HG03280 (cell line): ENCODE measurements at regions not wholly inside any gene's neighbourhood (a gene's known extent, or its start where the extent isn't known, plus 50 kb on each side); places are given as distances from the start of the nearest gene placed in this dataset.
A peak's percentile ranks its signal among the peaks of the same experiment; 100 is the strongest.

Source experiments
- ATAC-seq: cut with Tn5 transposase; IDR thresholded peaks from one replicate; pipeline ENCODE4 v1.9.1; 2021; ENCODE audit warnings: mild to moderate bottlenecking, moderate library complexity; ENCODE audit not compliant: unreplicated experiment

DNA sequence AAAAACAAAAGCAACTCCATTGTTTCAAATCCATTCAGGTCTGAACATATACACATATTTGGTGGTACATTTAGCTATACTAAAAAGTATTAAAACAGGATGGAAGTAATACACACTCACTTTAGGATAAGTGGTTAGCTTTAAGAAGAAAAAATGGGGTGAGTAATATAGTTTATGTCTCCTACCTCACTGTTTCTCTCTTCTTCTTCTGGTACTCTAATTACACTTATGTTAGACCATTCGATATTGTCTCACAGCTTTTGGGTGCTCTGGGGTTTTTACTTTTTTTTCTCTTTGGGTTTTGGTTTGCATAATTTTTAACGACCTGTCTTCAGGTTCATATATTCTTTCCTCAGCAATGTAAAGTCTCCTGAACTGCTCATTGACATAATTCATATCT, 75.4 kb upstream of the AKAP13 start:
- ATAC-seq, result no peak

DNA sequence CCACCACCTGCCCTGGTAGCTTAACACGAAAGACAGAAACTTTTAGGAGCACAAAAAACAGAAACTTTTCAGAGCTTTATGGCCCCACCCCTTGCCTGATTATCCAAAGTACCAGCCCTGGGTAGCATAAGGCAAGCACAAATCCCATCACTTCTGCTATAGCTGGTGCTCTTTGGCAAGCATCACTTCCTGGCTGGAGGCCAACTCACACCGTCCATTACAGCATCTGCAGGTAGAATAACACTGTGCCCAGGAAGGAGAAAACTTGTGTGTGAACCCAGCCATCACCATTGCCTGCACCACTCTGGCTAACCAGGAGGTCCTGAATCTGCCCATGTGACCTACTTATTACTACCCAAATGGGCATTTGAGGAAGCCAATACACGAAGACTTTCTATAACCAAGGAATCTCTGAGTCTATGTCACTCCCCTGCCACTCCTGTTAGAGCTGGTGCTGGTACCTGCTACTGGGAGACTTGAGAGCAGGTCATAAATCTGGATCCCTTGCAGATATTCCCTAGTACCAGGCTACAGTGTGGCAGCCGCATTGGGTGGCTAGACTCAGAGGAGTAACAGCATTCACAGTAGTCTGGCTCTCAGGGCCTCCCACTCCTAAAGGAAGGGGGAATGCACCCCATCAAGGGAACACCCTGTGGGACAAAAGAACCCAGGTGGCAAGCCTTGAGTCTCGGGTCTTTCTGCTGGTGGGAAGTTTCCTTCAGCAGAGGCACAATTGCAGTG, 73.3 kb upstream of the AKAP13 start:
- no peak for ATAC-seq

DNA sequence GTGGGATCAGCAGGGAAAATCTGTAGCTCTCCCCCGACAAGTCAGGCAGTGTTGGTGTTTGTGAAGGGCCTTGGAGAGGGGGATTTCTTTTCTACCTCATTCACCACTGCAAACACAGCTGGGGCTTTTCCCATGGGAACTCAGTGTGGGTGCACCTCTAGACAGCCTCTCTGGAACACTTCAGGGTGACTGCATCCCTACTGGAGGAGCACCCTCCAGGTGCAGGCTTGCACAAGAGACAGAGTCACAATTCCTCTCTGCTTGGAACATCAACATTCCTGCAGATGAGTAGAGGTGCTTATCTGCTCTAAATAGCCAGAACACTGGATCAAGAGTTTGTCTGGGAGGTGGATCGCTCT, 72.7 kb upstream of the AKAP13 start:
- ATAC-seq, result no peak

DNA sequence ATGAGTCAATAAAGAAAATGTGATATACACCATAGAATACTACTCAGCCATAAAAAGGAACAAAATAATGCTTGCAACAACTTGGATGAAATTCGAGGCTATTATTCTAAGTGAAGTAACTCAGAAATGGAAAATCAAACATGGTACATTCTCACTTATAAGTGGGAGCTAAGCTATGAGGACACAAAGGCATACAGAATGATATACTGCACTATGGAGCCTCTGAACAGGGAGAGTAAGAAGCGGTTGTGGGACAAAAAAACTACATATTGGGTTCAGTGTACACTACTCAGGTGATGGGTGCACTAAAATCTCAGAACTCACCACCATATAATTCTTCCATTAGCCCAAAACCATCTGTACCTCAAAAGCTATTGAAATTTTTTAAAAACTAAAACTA, 68.8 kb upstream of the AKAP13 start:
- ATAC-seq, result no peak

DNA sequence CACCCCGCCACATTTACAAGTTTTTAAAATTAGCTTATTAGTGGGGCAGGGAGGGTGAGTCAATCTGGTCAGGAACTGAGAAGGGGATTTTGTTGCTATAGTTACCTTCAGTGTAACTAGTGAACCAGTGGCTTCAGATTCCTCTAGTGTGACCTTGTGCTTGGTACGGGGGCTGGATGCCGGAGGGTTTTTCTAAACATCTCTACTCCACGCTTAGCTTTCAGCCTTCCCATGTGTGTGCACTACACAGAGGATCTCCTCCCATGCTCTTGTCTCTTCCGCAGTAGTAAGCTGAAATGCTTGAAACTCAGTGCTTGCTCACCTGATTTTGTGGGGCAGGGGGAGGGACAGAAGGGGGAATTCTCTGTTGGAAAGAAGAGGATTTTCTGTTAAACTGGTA, 67.9 kb upstream of the AKAP13 start:
- peak; percentile 94 for ATAC-seq

DNA sequence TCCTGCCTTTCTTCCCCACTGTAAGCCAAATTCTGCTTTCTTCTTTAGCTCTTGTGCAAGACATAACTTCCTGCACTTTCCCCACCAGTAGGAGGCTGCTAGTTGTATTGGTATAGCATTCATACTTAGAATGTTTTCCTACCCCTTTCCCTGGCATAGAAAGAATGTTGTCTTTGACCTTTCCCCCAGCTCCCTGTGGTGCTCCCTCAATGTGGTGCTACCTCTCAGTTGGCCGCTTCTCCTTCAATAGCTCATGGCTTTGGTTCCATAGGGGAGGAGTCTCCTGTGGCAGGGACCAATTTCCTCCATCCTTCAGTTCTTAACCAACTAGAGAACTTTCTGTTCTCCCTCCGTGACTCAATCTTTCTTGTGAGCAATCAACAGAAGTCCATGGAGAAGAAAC, 67.5 kb upstream of the AKAP13 start:
- peak; percentile 19 for ATAC-seq

DNA sequence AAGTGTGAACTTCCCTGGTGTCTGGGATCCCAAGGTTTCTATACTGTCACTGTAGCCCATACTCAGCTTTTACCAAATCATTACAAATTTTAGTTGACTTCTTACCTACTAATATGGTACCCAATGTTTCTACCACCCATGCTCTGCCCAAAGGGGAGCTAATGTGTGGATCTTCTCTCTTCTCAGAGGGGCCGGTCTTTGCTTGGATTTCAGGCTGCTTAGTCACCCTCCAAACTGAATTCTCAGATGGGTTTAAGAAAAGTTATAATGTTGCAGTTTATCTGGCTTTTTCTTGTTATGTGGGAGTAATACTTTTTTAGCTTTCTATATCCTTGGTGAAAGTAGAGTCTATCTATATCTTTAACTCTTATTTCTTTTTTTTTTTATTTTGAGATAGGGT, 67.1 kb upstream of the AKAP13 start:
- no peak for ATAC-seq

DNA sequence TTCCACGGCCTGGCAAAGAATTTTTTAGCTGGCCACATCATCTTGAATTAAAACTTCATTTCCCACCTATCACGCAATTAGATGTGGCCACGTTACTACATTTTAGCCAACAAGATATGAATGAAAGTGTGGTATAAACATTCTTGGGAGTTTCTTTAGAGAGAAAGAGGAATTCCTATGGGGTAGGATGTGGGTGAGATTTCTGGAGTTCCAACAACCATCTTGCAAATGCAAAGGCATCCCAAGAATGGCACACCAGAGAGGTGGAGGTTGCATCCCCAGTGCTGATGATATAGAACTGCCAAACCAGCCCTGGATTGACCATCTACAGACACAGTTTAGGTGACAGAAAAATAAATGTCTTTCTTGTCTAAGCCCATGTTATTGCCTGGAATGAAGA, 66.3 kb upstream of the AKAP13 start:
- no peak for ATAC-seq

DNA sequence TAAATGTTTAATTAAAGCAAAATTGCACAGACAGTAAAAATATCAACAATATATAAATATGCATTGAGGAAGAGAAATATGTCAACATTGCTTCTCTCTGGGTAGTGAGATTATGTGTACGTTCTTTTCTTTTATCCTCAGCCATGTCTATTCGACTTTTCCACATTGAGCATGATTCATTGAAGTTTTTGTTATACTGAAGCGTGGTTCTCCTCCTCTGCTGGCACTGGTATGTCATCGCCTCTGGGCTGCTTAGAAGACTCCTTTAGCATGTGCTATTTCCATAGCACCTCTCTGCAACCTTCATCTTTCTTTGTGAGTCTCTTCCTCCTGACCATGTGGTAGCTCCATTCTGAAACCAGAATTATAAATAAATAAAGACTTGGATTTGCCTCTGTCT, 65.8 kb upstream of the AKAP13 start:
- ATAC-seq, result no peak

DNA sequence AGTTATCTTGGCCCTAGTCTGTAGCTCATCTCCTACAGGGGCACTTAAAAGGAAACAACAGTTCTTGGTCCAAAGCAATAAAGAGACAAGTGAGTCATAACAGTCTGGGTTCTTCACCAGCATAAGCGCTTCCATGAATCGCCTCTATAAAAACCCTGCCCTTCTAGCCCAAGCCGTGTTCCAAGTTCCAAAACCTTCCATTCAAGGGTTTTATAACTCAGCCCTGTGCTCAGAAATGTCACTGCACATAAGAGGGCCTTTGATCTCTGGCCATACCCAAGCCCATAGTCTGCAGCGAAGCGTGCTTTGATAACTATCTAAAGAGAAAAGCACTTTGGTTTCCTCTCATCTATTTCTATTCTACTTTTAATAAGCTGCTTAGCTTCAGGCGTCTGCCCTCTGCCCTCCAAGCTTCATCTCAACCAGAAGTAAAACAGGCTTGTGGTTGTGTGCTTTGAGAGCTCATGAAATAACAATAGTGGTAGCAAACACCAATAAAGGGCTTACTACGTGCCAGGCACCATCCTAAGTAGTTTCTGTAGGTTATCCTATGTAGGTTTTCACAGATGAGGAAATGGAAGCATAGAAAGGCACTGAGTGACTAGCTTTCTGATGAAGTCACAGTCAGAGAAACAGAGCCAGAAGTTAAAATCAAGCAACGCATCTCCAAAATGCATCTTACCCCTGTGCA, 64.0 kb upstream of the AKAP13 start:
- no peak for ATAC-seq

DNA sequence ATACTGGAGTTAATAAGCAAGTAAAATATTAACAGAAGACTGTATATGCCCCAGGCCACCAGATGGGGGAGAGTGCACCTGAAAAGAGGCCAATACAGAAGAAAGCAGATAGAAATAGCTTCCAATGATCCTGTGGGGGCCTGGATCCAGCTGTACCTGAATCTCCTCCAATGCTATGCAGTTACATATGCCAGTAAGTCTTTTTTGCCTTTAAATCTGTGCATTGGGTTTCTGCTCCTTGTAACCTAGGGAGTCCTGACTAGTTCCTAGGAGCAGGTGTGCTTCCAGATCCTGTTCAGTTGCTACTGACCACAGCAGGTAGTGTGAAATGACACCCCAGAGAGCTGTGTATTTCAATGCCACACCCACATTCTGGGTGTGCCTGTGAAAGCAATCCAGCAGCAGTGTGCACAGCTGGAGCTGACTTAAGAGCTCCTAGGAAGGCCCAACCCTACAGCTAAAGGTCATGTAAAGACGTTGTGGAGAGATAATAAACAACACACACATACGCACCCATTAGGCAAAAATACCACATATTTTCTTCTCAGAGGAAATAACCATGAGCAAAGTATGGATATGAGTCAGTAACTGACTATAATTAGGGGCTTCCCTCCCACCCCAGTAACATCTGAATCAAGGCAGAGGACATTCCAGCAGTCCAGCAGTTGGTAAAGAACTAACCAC, 62.2 kb upstream of the AKAP13 start:
- peak; percentile 77 for ATAC-seq

DNA sequence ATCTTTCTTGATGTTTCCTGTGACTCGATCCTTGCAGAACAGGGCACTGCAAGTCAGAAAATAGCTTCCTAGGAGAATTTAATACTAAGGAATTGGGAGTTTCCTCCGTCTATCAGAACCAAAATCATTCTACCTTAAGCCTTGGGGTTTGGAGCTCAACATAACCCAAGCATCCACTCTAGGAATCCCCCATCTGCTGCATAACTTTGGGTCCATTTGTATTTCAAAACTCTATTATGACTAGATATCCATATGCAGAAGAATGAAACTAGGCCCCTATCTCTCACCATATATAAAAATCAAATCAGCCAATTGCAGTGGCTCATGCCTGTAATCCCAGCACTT, 61.7 kb upstream of the AKAP13 start:
- ATAC-seq, result no peak

DNA sequence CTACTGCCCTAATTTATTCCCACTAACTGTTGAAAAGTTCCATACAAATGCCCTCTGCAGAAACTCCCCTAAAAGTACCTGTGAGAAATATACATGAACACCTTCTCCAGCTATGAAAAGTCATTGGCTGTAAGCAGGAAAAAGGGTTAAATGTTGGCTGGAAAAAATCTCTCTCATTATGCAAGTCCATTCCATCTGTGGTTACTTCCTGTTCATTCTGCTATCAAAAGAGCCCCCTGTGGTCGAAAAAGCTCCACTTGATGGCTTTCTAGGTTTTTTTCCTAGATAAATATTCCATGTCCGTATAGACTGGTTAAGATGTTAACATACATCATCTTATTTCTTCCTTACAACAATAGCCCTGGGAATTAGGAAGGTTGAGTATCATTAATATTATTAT, 56.2 kb upstream of the AKAP13 start:
- ATAC-seq, result no peak

DNA sequence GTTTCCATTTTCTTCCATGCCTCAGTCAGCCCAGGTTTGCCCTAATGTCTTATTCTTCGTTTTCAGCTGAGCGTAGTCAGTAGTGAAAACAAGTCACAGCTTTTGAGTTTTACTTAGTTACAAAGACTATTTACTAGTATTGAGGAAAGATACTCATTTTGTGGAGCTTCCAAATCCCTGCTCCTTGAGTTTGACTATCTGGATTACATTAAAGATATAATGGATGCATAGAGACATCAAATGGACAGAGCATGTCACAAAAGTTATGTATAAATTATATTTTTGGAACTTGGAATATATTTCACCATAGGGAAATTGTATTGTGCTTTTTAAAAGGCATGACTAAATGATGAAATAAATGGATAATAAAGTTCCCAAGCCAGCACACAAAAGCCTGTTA, 54.6 kb upstream of the AKAP13 start:
- no peak for ATAC-seq

DNA sequence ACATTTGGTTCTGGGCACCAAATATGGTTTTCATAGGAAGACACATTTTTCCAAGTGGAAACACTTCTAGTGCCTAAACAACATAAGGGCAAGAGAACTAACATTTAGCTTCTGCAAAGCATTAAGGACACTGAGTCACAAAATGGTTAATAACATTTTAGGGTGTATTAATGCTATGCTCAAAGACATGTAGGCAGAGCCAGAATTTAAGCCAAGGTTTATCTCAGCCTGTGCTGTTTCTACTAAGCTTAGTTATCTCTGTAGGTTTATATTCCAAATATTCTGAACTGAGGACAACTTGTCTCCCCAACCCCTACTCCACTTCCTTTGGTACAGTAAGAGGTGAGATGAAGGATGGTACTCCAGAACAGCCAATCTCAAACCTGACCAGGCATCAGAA, 54.1 kb upstream of the AKAP13 start:
- ATAC-seq, result no peak

DNA sequence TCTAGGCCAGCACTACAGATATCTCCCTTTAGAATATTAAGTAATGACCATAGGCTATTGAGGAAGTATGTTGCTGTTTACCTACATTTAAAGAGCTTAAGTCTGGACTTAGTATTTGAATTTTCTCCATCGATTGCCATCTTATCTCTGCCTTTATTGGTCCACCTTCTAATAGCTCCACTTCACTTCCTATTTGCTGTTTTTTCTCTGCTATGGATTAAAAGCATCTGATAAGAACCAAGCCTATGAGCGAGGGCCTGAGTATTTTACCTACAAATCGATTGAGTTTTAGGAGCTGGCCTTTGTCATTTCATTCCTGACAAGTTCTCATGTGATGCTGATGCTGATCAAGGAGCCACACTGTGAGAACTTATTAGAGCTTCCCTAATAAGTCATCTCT, 52.6 kb upstream of the AKAP13 start:
- no peak for ATAC-seq

DNA sequence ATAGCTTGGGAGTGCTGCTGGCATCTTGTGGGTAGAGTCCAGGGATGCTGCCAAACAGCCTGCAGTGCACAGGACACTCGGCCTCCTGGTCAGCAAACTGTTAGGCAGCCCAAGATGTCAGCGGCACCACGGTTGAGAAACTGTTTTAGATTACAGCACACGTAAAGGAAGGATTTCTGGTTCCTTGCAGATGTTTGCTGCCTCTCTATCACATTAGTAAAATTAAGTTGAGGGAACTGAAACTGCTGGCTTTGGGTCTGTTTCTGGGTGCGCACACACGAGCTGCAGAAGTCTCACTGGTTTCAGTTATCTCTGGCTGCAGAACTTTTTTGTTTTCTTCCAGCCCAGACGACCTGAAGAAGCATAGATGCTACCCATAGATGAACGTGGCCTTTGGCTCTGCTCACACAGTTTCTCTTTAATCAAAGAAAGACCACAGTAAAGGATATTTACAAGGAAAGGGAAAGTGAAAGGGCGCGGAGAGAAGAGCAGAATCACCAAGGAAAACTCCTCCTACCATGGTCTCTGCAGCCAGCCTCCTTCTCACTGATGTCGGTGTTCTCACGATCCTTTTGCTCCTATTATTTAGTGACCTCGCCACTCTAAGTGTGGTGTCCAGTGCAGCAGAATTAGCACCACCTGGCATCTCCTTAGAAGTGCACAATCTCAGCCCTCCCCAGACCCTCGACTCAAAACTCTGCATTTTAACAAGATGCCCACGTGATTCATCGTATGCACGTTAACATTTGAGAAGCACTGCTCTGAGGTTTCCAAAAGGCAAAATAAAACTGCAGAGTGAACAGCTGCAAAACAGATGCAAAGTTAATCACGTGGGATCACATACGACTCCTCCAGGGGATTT, 50.6 kb upstream of the AKAP13 start:
- peak; percentile 64 for ATAC-seq
